H1 (cell line): ENCODE measurements at regions not wholly inside any gene's neighbourhood (a gene's known extent, or its start where the extent isn't known, plus 50 kb on each side); places are given as distances from the start of the nearest gene placed in this dataset.

Source experiments
- CTCF ChIA-PET: fragments of 300-600 bp; sonication (Branson Sonifier 250); formaldehyde crosslinking; loops from one replicate; lab custom pipeline; 2021; ENCODE audit not compliant: partially characterized antibody; lab: Charles Lee
- POLR2A ChIA-PET: fragments of 300-600 bp; sonication (Branson Sonifier 250); formaldehyde crosslinking; loops from one replicate; lab custom pipeline; 2021; ENCODE audit warnings: inconsistent platforms; ENCODE audit not compliant: partially characterized antibody; lab: Charles Lee
- DNase-seq, 2 experiments: peaks; one replicate each; pipeline versions ENCODE4 v3.0.0 to v3.0.0-alpha.2; 2010 to 2022; ENCODE audit warnings: low spot score in 2 of 2, low read depth in 1 of 2, mixed read lengths in 1 of 2
- FAIRE-seq: peaks from 2 replicates; lab custom pipeline; 2011; peaks lifted over from hg19 to GRCh38; lab: Jason Lieb, UNC
- H2AFZ ChIP-seq: 2 replicates; pipeline ENCODE4 v1.8.1; 2012; ENCODE audit warnings: low read length, inconsistent platforms
- H2AK5ac ChIP-seq: 2 replicates; pipeline ENCODE4 v1.6.1; 2013; ENCODE audit warnings: low read depth, low read length
- H2BK120ac ChIP-seq: replicated peaks from 2 replicates; pipeline ENCODE3; 2013; ENCODE audit warnings: low read depth, low read length, inconsistent platforms
- H2BK12ac ChIP-seq: 2 replicates; pipeline ENCODE4 v1.6.1; 2013; ENCODE audit warnings: low read depth, low read length
- H2BK15ac ChIP-seq: 2 replicates; pipeline ENCODE4 v1.6.1; 2013; ENCODE audit warnings: low read length
- H2BK20ac ChIP-seq: 2 replicates; pipeline ENCODE4 v1.6.1; 2013; ENCODE audit warnings: low read length
- H2BK5ac ChIP-seq: 2 replicates; pipeline ENCODE4 v1.6.1; 2013; ENCODE audit warnings: low read depth, low read length
- H3K14ac ChIP-seq: 2 replicates; pipeline ENCODE4 v1.6.1; 2013; ENCODE audit warnings: inconsistent platforms; ENCODE audit not compliant: insufficient read length
- H3K18ac ChIP-seq: 2 replicates; pipeline ENCODE4 v1.6.1; 2013; ENCODE audit warnings: low read length; ENCODE audit errors: extremely low read depth
- H3K23ac ChIP-seq: 2 replicates; pipeline ENCODE4 v1.6.1; 2013; ENCODE audit warnings: inconsistent platforms; ENCODE audit not compliant: insufficient read length
- H3K23me2 ChIP-seq: 2 replicates; pipeline ENCODE4 v1.6.1; 2013; ENCODE audit warnings: low read depth, low read length
- H3K27ac ChIP-seq: 2 replicates; pipeline ENCODE4 v1.6.1; 2011; ENCODE audit warnings: low read depth, low read length, inconsistent platforms
- H3K27me3 ChIP-seq, 4 experiments: replicated peaks in 1 of 4; 1 replicate in 1 of 4; 2 replicates in 3 of 4; pipeline versions ENCODE4 v1.6.1 to v1.8.1; 2011 to 2013; ENCODE audit warnings: low read length in 3 of 4, mild to moderate bottlenecking in 3 of 4, inconsistent platforms in 2 of 4, mixed read lengths in 2 of 4, moderate library complexity in 1 of 4; ENCODE audit not compliant: control insufficient read depth in 3 of 4, insufficient read depth in 3 of 4; ENCODE audit errors: extremely low read depth in 1 of 4
- H3K36me3 ChIP-seq, 4 experiments: 2 replicates each; pipeline versions ENCODE4 v1.6.1 to v1.8.1; 2011 to 2013; ENCODE audit warnings: mild to moderate bottlenecking in 4 of 4, low read length in 3 of 4, moderate library complexity in 2 of 4, control low read depth in 1 of 4, inconsistent platforms in 1 of 4; ENCODE audit not compliant: insufficient read depth in 4 of 4, control insufficient read depth in 2 of 4
- H3K4ac ChIP-seq: replicated peaks from 2 replicates; pipeline ENCODE3; 2013; ENCODE audit warnings: low read length, low read depth, mixed read lengths, inconsistent platforms; ENCODE audit not compliant: insufficient read length
- H3K4me1 ChIP-seq, 4 experiments: replicated peaks in 1 of 4; 1 replicate in 1 of 4; 2 replicates in 3 of 4; pipeline versions ENCODE4 v1.6.1 to v1.8.1; 2011 to 2013; ENCODE audit warnings: low read length in 3 of 4, inconsistent platforms in 2 of 4, mixed read lengths in 1 of 4; ENCODE audit not compliant: insufficient read depth in 4 of 4, control insufficient read depth in 3 of 4
- H3K4me2 ChIP-seq, 2 experiments: 2 replicates each; pipeline versions ENCODE4 v1.6.1 to v1.8.1; 2011 to 2013; ENCODE audit warnings: low read depth in 2 of 2, low read length in 2 of 2, control low read depth in 1 of 2, inconsistent platforms in 1 of 2, mild to moderate bottlenecking in 1 of 2; ENCODE audit not compliant: insufficient read depth in 1 of 2
- H3K4me3 ChIP-seq, 4 experiments: fragments of 200-600, 300-600 bp in 1 of 4; sonication (generic), shearing (Covaris generic), sonication (Bioruptor Twin) in 1 of 4; 2 replicates each; pipeline versions ENCODE4 v1.5.1 to v1.8.1; 2011 to 2016; ENCODE audit warnings: low read length in 4 of 4, low read depth in 3 of 4, control low read depth in 2 of 4, inconsistent platforms in 2 of 4, mild to moderate bottlenecking in 2 of 4, mixed read lengths in 1 of 4, moderate library complexity in 1 of 4; ENCODE audit not compliant: insufficient read depth in 2 of 4; ENCODE audit errors: extremely low read depth in 1 of 4
- H3K56ac ChIP-seq: replicated peaks from 2 replicates; pipeline ENCODE3; 2013; ENCODE audit warnings: low read depth, mild to moderate bottlenecking, mixed read lengths, low read length, inconsistent platforms; ENCODE audit not compliant: insufficient read length
- H3K79me1 ChIP-seq: 2 replicates; pipeline ENCODE4 v1.6.1; 2013; ENCODE audit warnings: low read depth, low read length, control low read depth
- H3K79me2 ChIP-seq, 2 experiments: 2 replicates each; pipeline versions ENCODE4 v1.6.1 to v1.8.1; 2012 to 2013; ENCODE audit warnings: low read length in 2 of 2, mild to moderate bottlenecking in 2 of 2, inconsistent platforms in 1 of 2; ENCODE audit not compliant: insufficient read depth in 2 of 2, control insufficient read depth in 1 of 2
- H3K9ac ChIP-seq, 4 experiments: replicated peaks in 1 of 4; 1 replicate in 1 of 4; 2 replicates in 3 of 4; pipeline versions ENCODE4 v1.6.1 to v1.8.1; 2011 to 2013; ENCODE audit warnings: low read depth in 3 of 4, low read length in 3 of 4, control low read depth in 2 of 4, mild to moderate bottlenecking in 2 of 4, moderate library complexity in 2 of 4, inconsistent platforms in 1 of 4; ENCODE audit errors: extremely low read depth in 1 of 4
- H3K9me3 ChIP-seq, 2 experiments: 2 replicates each; pipeline versions ENCODE4 v1.6.1 to v1.8.1; 2012 to 2013; ENCODE audit warnings: mild to moderate bottlenecking in 2 of 2, moderate library complexity in 2 of 2, control low read depth in 1 of 2, inconsistent platforms in 1 of 2, low read depth in 1 of 2, low read length in 1 of 2, mixed read lengths in 1 of 2; ENCODE audit not compliant: insufficient read depth in 2 of 2
- H4K20me1 ChIP-seq, 2 experiments: replicated peaks in 1 of 2; 2 replicates each; pipeline versions ENCODE3 to v1.8.1; 2011 to 2013; ENCODE audit warnings: inconsistent platforms in 2 of 2, low read length in 2 of 2, mild to moderate bottlenecking in 1 of 2; ENCODE audit not compliant: insufficient read depth in 2 of 2, control insufficient read depth in 1 of 2
- H4K5ac ChIP-seq: 2 replicates; pipeline ENCODE4 v1.6.1; 2013; ENCODE audit warnings: low read length, low read depth, mixed read lengths, inconsistent platforms; ENCODE audit not compliant: insufficient read length
- H4K8ac ChIP-seq: 2 replicates; pipeline ENCODE4 v1.8.0; 2013; ENCODE audit warnings: mild to moderate bottlenecking, moderate library complexity, low read length, inconsistent platforms; ENCODE audit not compliant: insufficient read depth; ENCODE audit errors: extremely low read depth
- H4K91ac ChIP-seq: replicated peaks from 2 replicates; pipeline ENCODE3; 2013; ENCODE audit warnings: low read length, mixed read lengths, inconsistent platforms; ENCODE audit not compliant: insufficient read length
- BCL11A ChIP-seq, 2 experiments: IDR thresholded peaks; one replicate each; pipeline ENCODE4 v1.6.1; 2011; ENCODE audit warnings: low read depth in 2 of 2, low read length in 2 of 2, mild to moderate bottlenecking in 2 of 2
- BRCA1 ChIP-seq: IDR thresholded peaks from 2 replicates; pipeline ENCODE4 v1.6.1; 2012; ENCODE audit warnings: low read depth, low read length, improper control_type of control experiment
- EGR1 ChIP-seq: IDR thresholded peaks from 2 replicates; pipeline ENCODE4 v1.6.1; 2011; ENCODE audit warnings: low read depth, low read length, borderline replicate concordance
- PHF8 ChIP-seq: fragments of 200-600 bp; sonication (generic); conservative IDR thresholded peaks from 2 replicates; pipeline ENCODE4 v1.7.1; 2012; ENCODE audit warnings: low read depth, mild to moderate bottlenecking, inconsistent platforms, low read length, moderate library complexity
- POU5F1 ChIP-seq: IDR thresholded peaks from 2 replicates; pipeline ENCODE4 v1.6.1; 2011; ENCODE audit warnings: low read depth, mild to moderate bottlenecking, low read length, moderate library complexity
- RFX5 ChIP-seq: IDR thresholded peaks from 2 replicates; pipeline ENCODE4 v1.6.1; 2011; ENCODE audit warnings: low read depth, low read length, improper control_type of control experiment, borderline replicate concordance
- TAF1 ChIP-seq: IDR thresholded peaks from 2 replicates; pipeline ENCODE4 v1.6.1; 2011; ENCODE audit warnings: mild to moderate bottlenecking, low read depth, low read length
- TEAD4 ChIP-seq: IDR thresholded peaks from 2 replicates; pipeline ENCODE4 v1.6.1; 2012; ENCODE audit warnings: low read depth, low read length, inconsistent platforms, mixed read lengths
- WGBS, 2 experiments: shearing (Covaris generic) in 1 of 2; methylation state at CpG; one replicate each; pipeline versions ENCODE4 v1.1.6 to v1.1.7; 2013 to 2015; ENCODE audit warnings: low lambda C conversion rate in 2 of 2, mixed read lengths in 2 of 2, inconsistent platforms in 1 of 2, low coverage in 1 of 2, missing lambda C conversion rate in 1 of 2; ENCODE audit not compliant: insufficient replicate concordance in 2 of 2, insufficient coverage in 1 of 2, insufficient read length in 1 of 2; ENCODE audit errors: extremely low coverage in 1 of 2, missing lambda C conversion rate in 1 of 2; 5-methylcytosine and 5-hydroxymethylcytosine counted together

- H3K27me3 ChIP-seq = no peaks in the 10 kb centered on the region
- POLR2A ChIA-PET = no interaction called here
- H2BK15ac ChIP-seq = no peak overlapping the region
- no peak overlapping the region for H2AK5ac ChIP-seq
- no peak overlapping the region for H3K27ac ChIP-seq
- H3K4me2 ChIP-seq = no peak overlapping the region
- no peaks in the 10 kb centered on the region for H3K36me3 ChIP-seq
- H3K9me3 ChIP-seq = no peaks in the 10 kb centered on the region
- H3K4ac ChIP-seq = no peak overlapping the region
- H2AFZ ChIP-seq = no peak overlapping the region
- H3K9ac ChIP-seq = no peak overlapping the region
- no peaks in the 10 kb centered on the region for H3K23me2 ChIP-seq
- H3K18ac ChIP-seq = no peak overlapping the region
- H3K23ac ChIP-seq = no peak overlapping the region
- no peak for DNase-seq
- H2BK5ac ChIP-seq = no peak overlapping the region
- no peak overlapping the region for H3K14ac ChIP-seq
- H3K4me1 ChIP-seq = peaks cover 4 to 54% (median 20%) of the 10 kb centered on the region in 4 experiments; a peak in 6 of 7 replicates
- no peak overlapping the region for H2BK12ac ChIP-seq
- H4K20me1 ChIP-seq = no peaks in the 10 kb centered on the region
- FAIRE-seq = no peak
- TF ChIP-seq RFX5 (no peak), BRCA1 (no peak), TAF1 (no peak), BCL11A (IDR thresholded peaks at IDR 0.05; ENCODE audit: low read depth in 2 of 2, low read length in 2 of 2) (no peak), TEAD4 (no peak), EGR1 (no peak), POU5F1 (no peak), PHF8 (no peak)
- TF ChIP-seq, all 59 proteins: peak for 0
- Histone ChIP-seq H3K56ac (no peak overlapping the region), H3K79me2 (no peaks in the 10 kb centered on the region), H2BK120ac (no peak overlapping the region), H2BK20ac (no peak overlapping the region), H3K79me1 (no peaks in the 10 kb centered on the region), H4K91ac (no peak overlapping the region), H3K4me3 (no peak overlapping the region), H4K8ac (no peak overlapping the region), H4K5ac (peak overlapping the region; percentile 82)
- 80% methylated on average over 5 of the region's 5 CpGs; no CpG with 5 or more reads in 1 of the 2 experiments for WGBS, 2 experiments
- CTCF ChIA-PET = no interaction called here
Measured at GRCh38 chr6:139883776-139884175, 509.3 kb upstream of the CITED2 start.
